Neural cell (in vitro differentiated cells): ENCODE measurements at regions not wholly inside any gene's neighbourhood (a gene's known extent, or its start where the extent isn't known, plus 50 kb on each side); places are given as distances from the start of the nearest gene placed in this dataset.
A peak's percentile ranks its signal among the peaks of the same experiment; 100 is the strongest.

Experiments used
- CTCF ChIP-seq: fragments of 450-650 bp; IDR thresholded peaks from 2 replicates; pipeline ENCODE4 v1.5.1; 2014; ENCODE audit warnings: antibody characterized with exemption, mild to moderate bottlenecking, moderate library complexity; ENCODE audit not compliant: poor library complexity, severe bottlenecking
- REST ChIP-seq: IDR thresholded peaks from 2 replicates; pipeline ENCODE4 v1.6.1; 2012; ENCODE audit warnings: borderline replicate concordance

DNA sequence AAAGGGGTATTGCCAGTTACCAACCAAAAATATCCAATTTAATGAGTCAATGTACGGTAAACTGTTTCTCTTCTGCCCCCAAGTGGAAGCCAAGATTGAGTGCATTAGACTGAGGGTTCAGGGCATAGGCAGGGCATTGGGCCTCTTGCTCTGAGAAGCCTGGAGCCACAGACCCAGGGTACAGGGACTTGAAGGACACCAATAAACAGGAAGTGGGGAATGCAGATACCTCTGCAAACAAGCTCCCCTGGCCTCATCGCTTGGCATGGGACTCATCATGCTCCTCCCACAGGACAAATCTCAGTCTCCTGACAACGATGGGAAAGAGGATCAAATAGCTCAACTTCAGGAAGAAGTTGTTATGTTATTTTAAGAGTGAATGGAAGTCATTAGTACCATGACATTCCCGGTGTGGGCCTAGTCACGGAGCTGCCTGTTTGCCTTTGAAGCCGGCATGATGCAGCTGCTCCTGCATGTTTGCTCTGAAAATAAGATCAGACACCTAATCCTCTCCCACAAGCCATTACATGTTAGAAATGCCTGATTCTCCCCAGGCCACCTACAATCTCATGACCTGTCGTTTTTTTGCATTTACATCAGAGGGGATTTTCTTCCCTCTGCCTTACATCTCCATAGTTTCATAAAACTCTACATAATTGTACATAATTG is 224.2 kb downstream of the RCHY1 start:
- TF ChIP-seq CTCF (peak; percentile 33), REST (no peak)
